ENCODE measurements at regions not wholly inside any gene's neighbourhood (a gene's known extent, or its start where the extent isn't known, plus 50 kb on each side); places are given as distances from the start of the nearest gene placed in this dataset.

- no peak for DNase-seq (ENCODE audit: low read depth, low spot score)
These were observed 76.2 kb upstream of the ARHGAP32 start for GRCh38 chr11:129268371-129268770.

GRCh38 chr11:129267716-129268115 is 75.6 kb upstream of the ARHGAP32 start:
- DNase-seq (ENCODE audit: low read depth, low spot score) = no peak

- no peak for DNase-seq (ENCODE audit: low read depth, low spot score)
These were observed 74.4 kb upstream of the ARHGAP32 start for GRCh38 chr11:129266536-129266935.

GRCh38 chr11:129265125-129265788 is 73.1 kb upstream of the ARHGAP32 start:
- DNase-seq (ENCODE audit: low read depth, low spot score) = no peak

- no peak for DNase-seq (ENCODE audit: low read depth, low spot score)
These were observed 72.0 kb upstream of the ARHGAP32 start for GRCh38 chr11:129264114-129264513.

- no peak for DNase-seq (ENCODE audit: low read depth, low spot score)
These were observed 68.6 kb upstream of the ARHGAP32 start for GRCh38 chr11:129260750-129261149.

GRCh38 chr11:129259931-129260348 is 67.8 kb upstream of the ARHGAP32 start:
- DNase-seq (ENCODE audit: low read depth, low spot score) = no peak

DNA sequence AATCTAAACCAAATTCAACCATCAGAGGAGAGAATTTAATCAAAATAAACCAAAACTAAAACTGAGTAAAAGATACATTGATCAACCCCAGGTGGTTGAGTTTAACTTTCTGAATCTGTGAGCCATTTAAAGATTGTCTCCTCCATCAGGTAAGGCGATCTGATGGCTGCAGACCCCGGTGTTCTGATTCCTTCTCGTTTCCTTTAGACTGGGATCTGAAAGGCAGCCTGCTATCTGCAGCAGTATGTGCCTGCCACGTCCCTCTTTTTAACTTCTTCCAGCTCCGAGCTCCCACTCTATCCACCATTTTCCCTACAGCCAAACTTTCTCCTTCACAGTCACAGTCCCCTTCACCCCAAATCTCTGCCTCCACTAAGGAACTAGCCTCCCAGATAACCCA is 66.1 kb upstream of the ARHGAP32 start:
- no peak for DNase-seq (ENCODE audit: low read depth, low spot score)

DNA sequence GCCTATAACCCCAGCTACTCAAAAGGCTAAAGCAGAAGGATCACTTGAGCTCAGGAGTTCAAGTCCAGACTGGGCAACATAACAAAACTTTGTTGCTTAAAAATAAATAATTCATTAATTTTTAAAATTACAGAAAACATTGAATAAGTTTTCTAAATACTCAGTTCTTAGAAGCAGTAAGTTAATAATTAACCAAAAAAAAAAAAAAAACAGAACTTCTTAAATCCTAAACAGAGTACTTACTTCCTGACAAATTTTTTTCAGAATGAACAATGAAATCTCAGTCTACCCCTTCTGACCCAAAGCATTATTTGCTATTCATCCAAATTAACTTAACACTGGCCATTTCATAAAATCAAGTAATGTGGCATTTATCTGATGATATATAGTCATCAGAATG is 65.4 kb upstream of the ARHGAP32 start:
- DNase-seq (ENCODE audit: low read depth, low spot score) = no peak

DNA sequence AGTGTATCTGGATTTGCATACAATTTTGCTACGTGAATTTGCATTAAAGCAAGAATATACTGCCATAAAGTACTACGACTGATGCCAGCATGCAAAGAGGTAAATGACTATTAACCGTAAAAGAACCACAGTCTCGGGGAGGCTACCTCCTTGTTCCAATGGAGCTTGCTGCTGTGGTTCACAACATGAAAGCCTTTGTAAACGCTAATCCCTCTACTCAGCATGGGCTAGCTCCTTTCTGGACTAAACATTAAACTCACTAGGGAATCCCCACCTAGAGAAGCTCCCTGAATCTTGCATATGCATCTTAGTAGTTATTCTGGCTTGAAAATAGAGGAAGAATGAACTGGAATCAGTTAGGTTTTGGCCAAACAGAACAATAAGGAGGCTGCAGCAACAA is 60.5 kb upstream of the ARHGAP32 start:
- peak; percentile 52 for DNase-seq (ENCODE audit: low read depth, low spot score)

GRCh38 chr11:129251067-129251466 is 58.9 kb upstream of the ARHGAP32 start:
- no peak for DNase-seq (ENCODE audit: low read depth, low spot score)

- no peak for DNase-seq (ENCODE audit: low read depth, low spot score)
These were observed 57.8 kb upstream of the ARHGAP32 start for GRCh38 chr11:129249923-129250322.

GRCh38 chr11:129249351-129249750 is 57.2 kb upstream of the ARHGAP32 start:
- no peak for DNase-seq (ENCODE audit: low read depth, low spot score)

GRCh38 chr11:129248618-129249017 is 56.5 kb upstream of the ARHGAP32 start:
- DNase-seq (ENCODE audit: low read depth, low spot score) = no peak

DNA sequence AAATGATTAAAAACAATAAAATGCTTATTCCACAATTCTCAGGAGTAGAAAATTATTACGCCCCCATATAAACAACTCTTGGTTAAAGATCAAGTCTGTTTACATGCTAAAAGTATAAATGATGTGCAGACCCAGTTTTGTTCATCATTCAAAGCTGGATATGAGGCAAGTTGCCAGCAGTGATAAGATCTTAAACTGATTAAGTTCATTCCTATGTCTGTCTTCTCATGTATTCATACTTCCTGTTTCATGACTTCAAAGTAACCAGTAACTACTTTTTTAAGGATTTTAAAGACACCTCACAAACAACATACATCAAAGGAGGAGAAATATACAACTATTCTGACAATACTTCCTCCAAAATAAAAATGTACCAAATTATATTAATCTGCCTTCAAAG is 55.0 kb upstream of the ARHGAP32 start:
- DNase-seq (ENCODE audit: low read depth, low spot score) = no peak

DNA sequence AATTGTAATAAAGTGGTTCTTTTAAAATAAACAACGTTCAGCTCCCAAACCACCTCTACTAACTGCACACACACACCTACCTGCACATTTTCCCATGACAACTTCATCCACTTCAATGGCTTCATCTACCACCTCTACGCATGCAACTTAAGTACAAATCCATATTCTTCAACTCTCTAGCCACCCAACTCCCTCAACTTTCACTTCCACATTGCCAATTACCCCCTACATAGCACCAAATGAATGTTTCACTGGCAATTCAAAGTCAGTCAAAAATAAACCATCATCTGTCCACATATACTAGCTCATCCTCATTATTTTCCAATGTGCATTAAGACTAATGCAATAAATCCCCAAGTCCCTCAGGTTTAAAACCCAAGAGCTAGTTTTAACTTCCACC is 50.7 kb upstream of the ARHGAP32 start:
- no peak for DNase-seq (ENCODE audit: low read depth, low spot score)
